G401 (cell line): ENCODE measurements at regions not wholly inside any gene's neighbourhood (a gene's known extent, or its start where the extent isn't known, plus 50 kb on each side); places are given as distances from the start of the nearest gene placed in this dataset.
"Not testable (repeated sequence)": the region's sequence is repeated elsewhere in the genome, so short reads cannot be mapped to it uniquely, and the experiment has no call there.

Experiments
- DNase-seq: peaks from one replicate; pipeline ENCODE4 v3.0.0-alpha.2; 2015; ENCODE audit warnings: low spot score
- in situ Hi-C: cut with HindIII; loops from 2 replicates; pipeline ENCODE4 v1.10.0; 2016; ENCODE audit warnings: low sequenced_read_pairs, mixed read lengths

DNA sequence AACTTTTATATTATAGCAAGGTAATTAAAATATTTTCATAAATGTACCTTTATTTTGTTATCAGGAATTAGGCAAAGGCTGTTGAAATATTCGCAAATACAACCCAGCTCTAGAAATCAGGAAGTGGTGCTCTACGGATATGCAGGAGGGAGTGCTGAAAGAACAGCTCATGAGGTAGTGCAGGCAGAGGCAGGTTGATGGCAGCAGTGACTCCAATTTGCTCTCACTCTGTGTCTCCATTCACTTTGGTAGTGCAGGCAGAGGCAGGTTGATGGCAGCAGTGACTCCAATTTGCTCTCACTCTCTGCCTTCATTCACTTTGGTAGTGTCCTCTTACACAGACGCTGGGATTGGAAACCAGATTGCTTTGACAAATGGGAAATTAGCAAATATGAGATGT is 277.9 kb downstream of the TRIML1 start:
- no peak for DNase-seq
- in situ Hi-C loops, result no loop called here

DNA sequence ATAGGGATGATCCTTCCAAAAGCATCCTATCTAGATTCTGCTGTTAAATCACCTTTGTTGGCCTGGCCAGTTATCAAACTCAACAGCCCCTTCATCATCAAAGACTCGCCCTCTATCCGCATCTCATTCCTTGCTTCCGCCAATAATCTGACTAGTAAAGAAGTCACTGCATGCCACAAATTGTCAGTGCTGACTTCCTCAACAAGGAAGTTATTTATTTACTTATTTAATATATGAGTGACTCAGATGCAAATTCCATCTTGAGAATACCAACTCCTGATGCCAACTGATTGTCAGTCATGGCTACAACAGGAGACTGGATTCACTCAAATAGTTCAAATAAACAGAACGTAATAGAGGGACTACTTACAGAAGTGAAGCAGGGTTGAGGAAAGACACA is 283.8 kb downstream of the TRIML1 start:
- in situ Hi-C loops, result no loop called here
- no peak for DNase-seq

DNA sequence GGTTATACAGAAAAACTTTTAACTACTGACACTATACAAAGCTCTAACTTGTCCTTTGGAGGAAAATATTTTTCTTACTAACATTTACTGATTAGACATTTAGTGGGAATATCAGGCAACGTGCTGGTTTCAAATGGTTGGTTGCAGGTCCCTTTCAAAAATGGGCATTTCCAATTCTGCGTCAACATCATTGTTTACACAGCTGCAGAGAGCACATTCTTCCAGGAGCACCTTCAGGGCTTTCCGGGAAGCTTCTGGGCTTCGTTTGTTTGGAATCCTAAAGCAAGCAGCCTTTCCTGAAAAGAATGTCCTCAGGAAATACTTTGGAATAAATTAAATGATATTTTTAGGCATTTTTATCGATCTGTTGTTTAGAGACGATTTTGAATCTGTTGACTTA is 289.7 kb downstream of the TRIML1 start:
- DNase-seq, result no peak
- in situ Hi-C loops, result no loop called here

DNA sequence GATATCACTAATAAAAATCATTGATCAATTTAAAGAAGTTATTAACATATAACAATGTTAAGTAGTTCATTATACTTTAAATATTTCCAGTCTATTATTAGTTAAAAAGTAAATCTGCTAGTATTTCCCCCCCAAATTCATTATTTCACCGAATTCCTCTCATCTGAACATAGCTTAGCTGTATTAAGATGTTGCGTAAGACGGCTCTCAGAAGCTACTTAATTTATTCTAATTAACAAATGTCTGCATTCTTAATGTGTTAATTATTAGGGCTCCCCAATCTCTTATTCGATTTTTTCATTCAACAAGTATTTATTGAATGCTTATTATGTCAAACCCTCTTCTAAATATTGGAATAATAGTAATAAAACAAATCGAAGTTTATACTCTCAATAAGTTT is 290.7 kb downstream of the TRIML1 start:
- DNase-seq, result no peak
- in situ Hi-C loops, result no loop called here

DNA sequence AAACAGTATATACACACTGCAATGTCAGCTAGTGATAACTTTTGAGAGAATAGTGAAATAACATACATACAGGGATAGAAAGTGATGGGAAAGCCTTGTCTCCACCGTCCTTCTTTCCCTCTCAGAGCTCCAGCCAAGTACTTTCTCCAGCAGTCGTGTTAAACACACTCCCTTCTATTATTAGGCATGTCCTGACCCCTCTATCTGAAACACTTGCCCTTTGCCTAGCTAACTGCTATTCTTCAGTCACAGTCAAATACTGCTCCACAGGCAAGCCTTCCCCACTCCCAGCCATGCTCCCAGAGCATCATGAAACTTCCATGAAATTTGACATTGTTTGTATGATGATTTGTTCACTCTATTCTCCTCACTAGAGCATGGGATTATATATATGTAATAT is 291.1 kb downstream of the TRIML1 start:
- in situ Hi-C loops, result no loop called here
- no peak for DNase-seq

DNA sequence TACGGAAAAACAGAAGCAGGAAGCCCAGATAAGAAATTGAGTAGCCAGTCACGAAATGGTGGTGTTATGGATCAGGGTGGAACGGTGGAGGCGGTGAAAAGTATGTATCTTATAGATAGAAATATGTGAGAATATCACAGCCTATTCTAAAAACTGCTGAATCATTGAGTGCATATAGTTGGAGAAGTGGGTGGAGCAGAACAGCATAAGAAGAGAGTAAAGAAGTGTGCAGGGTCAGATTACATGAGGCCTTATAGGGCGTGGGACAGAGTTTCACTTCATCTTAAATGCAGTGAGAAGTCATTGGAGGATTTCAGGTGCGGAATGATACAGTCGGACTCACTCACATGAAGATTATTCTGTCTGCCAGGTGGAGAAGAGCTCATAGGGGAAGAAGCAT is 293.1 kb downstream of the TRIML1 start:
- DNase-seq, result no peak
- in situ Hi-C loops, result no loop called here

DNA sequence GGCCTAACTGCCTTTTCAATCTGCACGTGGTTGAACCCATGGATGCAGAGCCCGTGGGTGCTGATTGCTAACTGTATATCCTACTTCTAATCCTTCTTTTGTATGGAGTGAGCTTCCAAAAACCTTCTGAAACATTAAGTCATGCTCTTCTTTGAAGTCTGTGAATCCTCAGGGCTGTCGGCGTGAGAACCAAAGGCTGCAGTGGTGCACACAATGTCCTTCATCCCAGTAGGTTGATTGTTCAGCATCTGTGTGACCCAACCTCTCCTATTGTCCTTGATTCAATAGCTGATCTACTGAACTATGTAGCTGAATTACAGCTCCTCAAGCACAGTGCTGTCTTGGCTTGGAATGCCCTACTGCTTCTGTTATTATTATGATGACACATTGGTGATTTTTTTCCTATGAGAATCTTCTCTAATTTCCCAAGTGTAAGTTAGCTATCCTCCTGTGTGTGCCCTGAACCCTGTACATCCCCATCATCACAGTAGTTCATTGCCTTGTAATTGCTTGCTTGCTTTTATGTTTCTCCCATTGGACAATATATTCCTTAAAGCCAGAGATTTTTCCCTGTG is 294.6 kb downstream of the TRIML1 start:
- in situ Hi-C loops, result no loop called here
- DNase-seq, result no peak

DNA sequence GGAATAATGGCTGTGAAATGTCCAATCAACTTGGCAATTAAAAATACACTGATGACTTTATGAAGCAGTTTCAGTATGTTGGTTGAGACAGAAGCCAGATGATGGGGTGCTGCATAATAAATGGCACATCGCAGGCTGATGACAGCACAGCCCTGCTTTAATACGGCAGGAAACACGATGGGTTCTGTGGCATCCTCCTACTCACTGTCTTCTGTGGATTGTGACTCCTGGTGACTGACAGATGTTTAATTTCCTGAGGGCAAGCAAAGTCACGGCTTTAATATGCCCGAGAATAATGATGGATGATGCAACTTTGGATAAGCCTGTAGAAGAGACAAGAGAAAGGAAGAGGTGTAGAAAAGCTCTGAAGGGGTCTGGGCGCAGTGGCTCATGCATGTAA is 295.4 kb downstream of the TRIML1 start:
- in situ Hi-C loops, result no loop called here
- DNase-seq, result no peak

DNA sequence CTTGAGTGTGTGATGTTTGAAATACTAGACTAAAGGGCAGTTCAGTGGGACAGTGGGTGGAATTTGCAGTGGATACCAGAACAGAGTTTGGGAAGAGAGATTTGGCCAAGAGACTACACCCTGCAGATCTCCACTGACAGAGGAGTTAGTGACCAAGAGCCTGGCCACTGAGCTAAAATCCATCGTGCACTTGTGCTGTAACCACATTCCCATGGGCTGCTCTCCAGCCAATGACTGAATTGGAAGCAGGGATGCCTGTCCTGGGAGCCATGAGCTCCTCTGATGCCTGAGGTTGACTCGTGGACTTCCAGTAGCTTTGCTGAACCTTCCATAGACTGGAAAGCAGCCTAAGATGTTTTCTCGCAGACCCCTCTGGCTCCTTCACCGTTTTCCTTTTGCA is 296.1 kb downstream of the TRIML1 start:
- in situ Hi-C loops, result no loop called here
- no peak for DNase-seq

DNA sequence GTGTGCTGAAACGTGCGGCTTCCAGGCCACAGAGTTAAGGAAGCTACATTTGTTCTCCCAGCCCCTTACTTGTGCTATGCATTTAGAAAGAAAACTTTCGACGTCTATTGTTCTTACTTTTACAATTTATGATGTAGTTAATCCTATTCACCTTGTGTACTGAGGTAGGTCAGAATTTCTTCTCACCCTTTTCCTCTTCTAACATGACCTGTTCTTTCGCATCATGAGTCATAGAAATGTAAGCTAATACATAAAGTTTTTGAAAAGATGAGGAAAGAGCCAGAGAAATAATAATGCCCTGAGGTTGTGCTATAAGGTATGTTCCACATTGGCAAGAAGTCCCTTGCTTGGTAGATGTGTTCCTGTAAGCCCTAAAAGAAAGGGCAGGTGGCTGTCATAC is 298.3 kb downstream of the TRIML1 start:
- no peak for DNase-seq
- in situ Hi-C loops, result no loop called here

DNA sequence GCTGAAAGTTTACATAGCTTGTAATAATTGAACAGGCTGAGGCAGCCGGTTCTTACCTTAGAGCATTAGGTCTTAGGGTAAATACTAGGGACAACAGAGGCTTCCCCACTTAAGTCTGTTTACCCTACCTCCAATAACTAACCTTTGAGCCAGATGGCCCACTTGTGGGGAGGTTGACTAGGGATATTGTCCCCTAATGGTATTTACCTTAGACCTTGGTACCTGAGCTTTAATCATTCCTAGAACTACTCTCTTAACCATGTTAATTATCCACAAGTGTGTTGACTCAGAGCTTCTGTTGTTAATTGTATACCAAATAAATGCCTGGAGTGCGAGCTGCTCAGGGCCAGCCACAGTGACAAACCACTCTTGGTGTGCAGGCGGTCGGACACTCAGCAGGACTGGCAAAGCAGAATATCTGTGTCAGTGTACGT is 299.2 kb downstream of the TRIML1 start:
- in situ Hi-C loops, result not testable (repeated sequence)

DNA sequence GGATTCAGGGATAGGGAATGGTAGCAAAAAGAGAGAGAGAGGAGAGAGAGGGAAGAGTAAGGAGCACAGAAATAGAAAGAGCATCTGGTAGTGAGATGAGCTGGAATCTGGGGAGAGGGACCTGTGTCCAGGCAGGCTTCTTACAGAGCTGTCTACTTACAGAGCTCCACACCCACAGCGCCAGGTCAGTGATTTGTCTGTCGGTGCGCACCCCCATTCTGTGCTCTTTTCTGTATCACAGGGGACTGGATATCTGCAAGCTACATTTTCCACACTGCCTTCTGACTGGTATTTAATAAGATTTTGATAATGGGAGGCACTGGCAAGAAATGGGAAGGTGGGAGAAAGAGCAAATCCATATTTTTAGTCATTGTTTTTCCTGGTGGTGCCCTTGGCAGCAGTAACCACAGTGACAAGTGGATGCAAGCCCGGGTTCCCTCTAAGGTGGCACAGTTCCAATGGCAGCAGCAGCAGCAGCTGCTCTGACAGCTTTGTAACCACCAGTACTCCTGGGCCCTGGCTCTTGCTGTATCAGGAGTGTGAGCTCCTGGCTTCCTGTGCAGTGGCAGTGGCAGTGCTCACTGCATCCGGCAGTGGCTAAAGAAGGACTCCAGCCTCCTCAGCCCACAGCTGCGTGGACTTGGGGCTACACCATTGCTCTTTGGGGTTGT is 300.5 kb downstream of the TRIML1 start:
- in situ Hi-C loops, result no loop called here

More for the DNA sequence above, 299.2 kb downstream of the TRIML1 start:
- not testable (repeated sequence) for DNase-seq

DNA sequence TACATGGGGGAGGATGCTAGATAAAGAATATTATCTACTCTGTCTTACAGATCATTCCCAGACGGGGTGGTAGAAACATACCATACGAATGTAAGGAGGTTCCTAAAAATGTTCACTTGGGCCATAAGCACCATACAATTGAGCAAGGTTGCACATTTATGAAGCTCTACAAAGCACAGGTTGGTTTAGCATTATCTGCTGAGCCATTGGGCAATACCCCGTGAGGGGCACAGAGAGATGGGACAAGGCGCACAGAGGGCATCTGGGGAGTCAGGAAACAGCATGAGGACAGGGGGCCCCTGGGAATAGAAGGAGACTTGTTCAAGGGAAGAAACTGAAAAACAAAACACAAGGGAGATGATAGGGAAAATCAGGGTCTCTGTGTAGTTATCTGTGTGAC is 305.3 kb downstream of the TRIML1 start:
- in situ Hi-C loops, result no loop called here
- no peak for DNase-seq

More for the DNA sequence above, 300.5 kb downstream of the TRIML1 start:
- peak; percentile 11 for DNase-seq

DNA sequence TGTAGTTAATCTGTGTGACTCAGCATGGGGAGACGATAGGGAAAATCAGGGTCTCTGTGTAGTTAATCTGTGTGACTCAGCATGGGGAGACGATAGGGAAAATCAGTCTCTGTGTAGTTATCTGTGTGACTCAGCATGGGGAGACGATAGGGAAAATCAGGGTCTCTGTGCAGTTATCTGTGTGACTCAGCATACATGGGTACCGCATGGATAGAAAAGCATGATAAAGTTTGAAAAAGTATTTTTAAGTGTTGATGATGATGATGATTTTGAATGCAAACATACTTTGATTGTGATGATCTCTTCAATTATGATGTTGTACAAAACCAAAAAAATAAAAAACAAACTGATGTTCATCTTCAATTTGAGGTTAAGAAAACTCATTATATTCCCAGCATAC is 309.8 kb downstream of the TRIML1 start:
- in situ Hi-C loops, result not testable (repeated sequence)

DNA sequence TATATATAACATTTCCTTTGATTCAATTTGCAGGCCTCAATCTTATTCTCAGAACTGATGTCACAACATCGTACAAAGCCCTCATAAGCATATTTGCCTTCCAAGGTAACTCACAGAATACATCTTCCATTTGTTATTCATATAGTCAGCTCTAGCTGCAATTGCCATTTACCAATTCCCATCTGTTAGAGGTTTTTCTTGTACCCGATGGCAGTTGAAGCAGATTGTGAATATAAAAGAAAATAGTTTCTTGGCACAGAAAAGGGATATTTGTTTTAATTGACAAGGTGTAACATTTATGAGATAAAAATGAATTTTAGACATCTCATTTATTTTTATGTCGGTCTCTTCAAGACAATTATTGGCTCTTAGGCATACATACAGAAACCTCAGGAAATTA is 311.3 kb downstream of the TRIML1 start:
- no peak for DNase-seq
- in situ Hi-C loops, result no loop called here

More for the DNA sequence above, 309.8 kb downstream of the TRIML1 start:
- DNase-seq, result not testable (repeated sequence)

DNA sequence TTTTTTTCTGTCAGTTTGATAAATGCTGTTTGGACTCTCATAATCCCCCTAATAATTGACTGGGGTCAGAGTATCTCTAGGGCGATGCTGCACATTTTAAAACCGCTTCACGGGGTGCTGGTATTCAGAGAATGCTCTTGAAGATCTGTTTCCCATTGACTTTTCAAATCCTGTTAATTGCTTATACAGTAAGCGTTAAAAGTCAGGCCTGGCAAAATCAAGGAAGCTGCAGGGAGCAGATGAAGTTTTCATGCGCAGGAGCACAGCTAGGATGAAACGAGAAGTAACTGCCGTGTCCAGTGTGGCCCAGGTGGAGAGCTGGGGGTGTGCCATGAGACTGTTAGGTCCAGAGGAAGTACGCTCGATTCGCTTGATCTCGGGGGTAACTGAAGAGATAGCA is 312.9 kb downstream of the TRIML1 start:
- in situ Hi-C loops, result no loop called here
- no peak for DNase-seq

DNA sequence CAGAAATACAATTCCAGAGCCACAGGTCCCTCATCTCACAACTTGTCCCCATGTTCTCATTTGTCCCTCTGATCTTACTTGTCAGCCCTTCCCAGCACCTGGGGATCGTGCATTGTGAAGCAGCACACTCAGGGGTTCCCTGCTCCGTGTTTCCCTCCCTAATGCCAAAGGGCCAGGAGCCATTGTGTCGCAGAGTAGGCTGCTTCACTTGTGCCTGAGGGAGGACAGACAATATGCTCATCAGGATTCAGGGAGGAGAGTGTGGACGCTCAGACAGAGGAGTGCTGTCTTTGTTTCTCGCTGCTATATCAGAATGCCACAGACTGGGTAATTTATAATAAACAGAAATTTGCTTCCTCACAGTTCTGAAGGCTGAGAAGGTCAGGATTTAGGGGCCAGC is 315.3 kb downstream of the TRIML1 start:
- in situ Hi-C loops, result no loop called here
- DNase-seq, result no peak

DNA sequence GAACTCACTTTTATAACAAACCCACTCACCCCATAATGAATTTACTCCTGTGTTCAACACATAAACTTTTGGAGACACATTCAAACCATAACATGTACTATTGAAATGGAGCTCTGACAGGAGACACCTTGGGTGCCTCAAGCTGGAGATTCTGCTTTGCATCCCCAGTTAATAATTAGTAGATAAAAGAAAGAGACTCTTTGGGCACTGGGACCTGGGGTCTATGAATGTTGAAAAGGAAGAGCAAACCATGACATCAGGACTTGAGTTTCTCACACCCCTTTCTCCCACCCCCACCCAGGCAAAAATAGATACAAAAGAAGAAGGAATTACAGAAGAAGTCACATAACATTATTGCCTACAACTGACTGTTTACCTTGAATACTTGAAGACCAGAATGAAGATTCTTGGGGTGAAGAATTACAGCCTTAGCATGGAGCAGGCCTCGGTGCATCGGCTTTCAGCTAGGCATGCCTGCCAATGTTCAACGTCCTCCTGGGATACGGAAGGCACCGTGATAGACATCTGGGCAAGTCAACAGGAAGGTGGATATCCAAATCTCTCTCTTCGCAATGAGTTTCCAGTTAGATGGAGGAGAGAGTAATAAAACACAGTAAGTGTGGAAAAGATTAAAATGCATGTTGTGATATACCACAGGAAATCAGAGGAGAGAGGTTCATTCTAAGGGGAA is 316.0 kb downstream of the TRIML1 start:
- in situ Hi-C loops, result no loop called here
- no peak for DNase-seq

DNA sequence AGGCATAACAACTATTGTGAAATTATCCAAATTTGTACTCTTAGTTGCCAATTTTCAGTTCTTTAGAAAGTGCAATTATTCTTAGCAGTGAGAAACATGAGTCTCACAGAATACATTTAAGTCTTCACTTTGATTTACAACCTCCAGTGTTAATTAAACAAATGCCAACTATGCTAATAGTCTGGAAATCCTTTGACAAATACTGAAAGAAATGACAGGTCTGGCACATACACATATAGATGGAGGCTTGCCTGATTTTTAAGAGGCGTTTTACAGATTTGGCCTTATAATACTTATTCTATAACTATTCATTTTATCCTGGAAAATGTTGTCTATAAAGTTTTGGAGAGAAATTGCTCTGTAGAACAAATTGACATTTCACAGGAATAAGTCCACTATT is 320.1 kb downstream of the TRIML1 start:
- no peak for DNase-seq
- in situ Hi-C loops, result no loop called here

DNA sequence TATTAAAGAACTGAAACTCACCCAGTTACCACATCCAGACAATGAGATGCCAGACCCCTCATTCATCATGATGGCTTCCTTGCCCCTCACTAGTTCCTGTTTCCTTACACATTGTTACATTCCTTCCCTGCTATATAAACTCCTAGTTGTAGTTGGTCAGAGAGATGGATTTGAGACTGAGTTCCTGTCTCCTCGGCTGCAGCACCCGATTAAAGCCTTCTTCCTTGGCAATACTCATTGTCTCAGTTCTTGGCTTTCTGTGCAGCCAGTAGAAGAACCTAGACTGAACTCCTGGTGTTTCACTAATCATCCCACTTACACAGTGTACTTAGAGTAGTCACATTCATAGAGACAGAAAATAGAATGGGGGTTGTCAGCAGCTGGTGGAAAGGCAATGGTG is 324.7 kb downstream of the TRIML1 start:
- in situ Hi-C loops, result no loop called here
- DNase-seq, result no peak

DNA sequence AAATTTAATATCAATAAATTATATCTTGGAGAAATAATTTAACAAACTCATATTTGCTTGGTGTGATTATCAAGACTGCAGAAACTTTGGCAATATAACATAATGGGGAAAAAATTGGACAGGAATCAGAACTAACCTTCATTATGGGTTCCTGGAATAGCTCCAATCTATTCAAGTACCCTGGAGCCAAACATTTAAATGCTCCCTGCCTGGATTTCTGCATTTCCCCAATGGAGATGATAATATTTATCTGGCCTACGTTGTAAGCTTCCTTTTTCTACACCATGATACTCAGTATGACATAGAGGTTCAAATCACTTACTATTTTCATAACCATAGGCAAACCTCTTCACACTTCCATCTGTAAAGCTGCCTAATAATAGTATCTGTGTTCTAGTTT is 326.8 kb downstream of the TRIML1 start:
- no peak for DNase-seq
- in situ Hi-C loops, result no loop called here
